NCI-H226 (cell line): ENCODE measurements at regions not wholly inside any gene's neighbourhood (a gene's known extent, or its start where the extent isn't known, plus 50 kb on each side); places are given as distances from the start of the nearest gene placed in this dataset.

Source experiments
- DNase-seq: peaks from one replicate; pipeline ENCODE4 v3.0.0-alpha.2; 2015

DNA sequence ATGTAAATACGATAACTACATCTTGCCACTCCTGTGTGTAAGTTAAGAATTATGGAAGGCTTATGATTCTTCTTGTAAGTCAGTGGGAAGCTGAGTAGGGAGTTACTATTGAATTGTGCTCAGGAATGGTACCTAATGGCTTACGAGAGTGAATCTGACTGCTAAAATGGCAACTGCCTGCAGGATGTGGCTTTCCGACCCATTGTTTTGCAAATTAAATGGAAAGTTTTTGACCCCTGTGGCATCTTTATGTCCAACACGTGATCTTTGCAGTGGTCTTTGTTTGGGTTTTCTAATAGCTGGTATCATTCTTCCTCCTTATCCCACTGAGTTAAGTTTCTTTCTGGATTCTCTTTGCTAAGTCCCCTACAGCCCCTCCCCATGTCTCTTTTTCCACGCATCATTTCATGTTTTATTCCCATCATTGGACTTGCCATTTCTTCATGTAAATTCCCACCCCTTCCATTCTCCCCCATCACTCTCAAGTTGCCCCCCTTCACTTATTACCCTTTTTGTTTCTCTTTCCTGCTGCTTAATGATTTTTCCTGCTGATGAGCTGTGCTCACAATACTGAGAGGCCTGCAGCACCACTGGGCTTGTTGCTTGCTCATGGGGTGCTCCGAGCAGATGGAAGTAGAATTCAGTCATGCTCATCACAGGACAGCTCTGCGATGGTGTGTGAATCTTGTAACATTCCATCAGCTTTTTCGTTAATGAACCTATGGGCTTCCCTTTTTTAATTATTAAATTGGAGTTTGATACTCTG lies 428.2 kb upstream of the IL12A start:
- no peak for DNase-seq

DNA sequence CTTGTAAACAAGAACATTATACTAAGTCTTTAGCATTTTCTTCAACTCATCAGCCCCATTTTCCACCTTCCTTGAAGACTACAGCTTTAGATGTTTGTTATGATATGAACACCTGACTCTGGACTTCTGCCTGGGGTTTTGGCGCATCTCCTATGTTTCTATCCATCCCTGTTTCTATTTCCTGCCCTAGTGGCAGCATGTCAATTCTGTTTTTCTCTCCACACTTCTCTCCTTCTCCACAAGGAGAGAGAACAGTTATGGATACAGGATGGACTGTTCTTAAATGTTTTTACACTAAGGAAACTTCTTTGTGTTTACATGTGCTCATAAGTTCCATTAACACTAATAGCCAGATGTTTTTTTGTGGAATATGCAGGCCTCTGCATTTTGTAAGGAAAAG lies 423.3 kb upstream of the IL12A start:
- DNase-seq: no peak

DNA sequence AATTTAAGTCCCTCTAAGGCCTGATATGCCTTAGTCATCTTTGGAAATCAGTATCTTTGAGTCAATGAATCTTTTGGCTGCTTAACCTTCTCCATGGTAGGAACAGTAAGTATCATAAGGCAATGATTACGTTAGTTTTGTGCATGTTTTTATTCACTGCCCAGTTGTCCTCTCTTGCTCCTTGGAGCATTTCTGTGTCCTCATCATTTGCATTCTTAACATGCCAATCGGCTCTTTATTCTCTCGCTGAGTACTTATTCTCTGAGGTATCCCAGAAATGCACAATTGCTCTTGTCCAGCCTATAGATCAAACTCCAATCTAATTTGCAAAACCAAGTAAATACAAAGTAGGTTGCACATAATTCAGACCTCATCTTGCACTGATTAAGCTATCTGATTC lies 405.0 kb upstream of the IL12A start:
- no peak for DNase-seq

DNA sequence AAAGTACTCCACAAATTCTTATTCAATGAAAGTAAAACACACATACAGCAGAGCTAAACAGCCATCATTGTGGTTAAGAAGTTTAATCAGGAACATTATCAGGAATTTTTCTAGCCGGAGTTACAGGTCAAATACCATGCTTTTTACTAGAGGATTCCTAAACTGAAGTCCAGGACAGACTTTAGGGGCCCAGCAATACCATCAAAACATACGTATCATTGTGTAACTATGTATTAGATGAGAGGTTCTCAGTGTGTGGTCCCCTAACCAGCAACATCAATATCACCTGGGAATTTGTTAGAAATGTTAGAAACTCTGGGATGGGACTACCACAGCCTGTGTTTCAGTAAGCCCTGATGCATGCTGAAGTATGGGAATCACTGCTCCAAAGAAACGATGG lies 404.2 kb upstream of the IL12A start:
- DNase-seq: no peak

DNA sequence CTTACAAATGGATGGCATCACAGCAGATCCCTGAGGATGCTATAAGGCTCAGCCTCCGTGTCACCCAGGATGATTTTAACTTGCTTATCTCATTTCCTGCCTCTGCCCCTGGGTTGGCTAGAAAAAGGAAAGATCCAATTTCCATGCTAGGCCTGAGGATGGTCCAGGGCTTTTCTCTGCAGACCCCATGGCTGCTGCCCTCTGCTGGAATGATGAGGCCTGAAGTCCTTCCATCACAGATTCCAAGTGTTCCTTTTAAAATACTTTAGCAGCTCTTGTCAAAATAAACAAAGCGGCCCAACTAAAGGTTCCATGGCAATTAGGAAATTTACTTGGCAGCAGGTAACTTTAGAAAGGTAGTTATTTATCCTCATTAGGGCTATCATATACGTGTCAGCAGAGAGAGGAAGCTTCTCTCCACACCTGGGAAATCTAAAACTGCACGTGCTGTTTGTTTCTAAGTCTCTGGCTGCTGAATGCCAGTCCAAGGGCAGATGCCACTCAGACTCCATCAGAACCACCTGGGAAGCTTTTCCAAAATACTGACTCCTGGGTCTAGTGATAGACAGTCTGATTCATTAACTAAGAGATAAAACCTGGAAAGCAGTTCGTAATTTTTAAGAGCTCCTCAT lies 401.9 kb upstream of the IL12A start:
- peak; percentile 44 for DNase-seq

DNA sequence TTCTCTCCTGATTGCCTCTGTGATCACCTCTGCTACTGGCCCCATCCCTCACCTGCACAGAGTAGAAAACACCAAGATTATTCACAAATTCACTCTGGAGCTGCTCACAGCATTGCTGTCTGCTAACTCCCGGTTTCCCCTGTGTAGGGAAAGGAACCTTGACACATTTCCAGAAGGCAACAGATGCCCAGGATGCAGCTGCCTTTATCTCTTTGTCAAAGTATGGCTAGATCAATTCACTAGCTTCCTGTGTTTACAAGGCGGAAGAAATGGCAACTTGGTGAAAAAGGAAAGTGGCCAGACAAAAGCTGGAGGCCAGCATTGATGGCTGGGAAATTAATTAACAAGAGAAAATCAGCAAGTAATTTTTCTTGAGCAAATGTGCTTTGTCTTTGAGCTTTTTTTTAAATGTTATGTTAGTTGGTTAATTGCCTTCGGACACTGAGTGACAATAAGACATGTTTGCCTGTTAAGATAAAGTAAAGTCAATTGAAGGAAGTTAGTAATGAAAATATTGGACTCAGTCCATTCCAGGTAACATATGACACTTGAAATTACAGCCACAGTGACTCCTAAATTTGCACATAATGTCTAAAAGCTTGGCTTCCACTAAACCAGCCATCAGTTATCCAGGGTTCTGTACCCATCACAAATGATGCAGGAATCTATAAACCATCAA lies 394.6 kb upstream of the IL12A start:
- DNase-seq: no peak

DNA sequence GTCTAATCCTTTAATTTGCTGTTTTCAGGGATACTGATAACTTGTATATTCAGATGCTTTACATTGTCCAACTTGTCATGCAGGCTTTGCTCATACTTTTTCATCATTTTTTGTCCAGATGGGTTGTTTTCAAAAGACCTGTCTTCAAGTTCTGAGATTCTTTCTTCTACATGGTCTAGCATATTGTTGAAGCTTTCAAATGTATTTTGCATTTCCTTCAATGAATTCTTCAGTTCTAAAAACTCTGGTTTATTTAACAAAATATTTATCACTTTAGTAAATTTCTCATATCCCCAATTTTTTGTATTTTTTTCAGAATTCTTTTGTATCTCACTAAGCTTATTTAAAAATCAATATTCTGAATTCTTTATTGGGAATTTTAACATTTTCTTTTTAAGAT lies 388.3 kb upstream of the IL12A start:
- DNase-seq: no peak

DNA sequence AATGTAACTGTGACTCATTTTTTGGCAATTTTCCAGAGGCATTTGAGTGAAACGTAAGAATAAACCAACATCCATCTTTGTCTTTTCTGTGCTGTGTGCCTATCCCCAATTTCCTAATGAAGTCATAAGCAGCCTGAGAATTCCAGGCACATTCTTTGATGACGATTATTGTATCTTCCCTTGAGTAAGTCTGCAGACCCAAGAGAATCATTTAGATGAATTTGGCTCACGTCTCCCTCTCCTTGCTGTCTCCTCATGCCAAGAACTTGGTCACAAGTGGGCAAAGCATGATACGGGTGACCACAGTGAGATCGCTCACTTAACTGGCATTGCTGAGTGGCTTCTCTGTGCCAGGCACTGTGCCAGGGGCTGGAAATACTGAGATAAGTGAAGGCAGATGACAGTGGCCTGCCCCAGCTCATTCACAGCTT lies 384.5 kb upstream of the IL12A start:
- DNase-seq: peak; percentile 61

DNA sequence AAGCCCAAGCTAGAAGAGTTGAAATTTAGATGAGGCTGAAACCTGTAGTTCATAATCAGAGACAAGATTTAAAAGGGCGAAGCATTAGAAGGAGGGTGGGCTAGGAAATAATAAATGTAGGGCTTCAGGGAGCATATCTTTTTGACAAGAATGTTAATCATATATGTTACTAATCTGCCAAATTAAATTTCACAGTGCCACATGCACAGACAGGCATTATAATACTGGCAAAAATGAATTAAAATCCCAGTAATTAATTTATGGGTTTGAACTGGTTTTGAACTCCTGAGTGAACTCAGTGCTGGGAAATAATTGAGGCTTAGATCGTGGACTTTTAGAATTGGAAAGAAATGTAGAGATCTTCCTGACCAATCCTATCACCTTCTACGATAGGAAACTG lies 383.5 kb upstream of the IL12A start:
- DNase-seq: no peak

DNA sequence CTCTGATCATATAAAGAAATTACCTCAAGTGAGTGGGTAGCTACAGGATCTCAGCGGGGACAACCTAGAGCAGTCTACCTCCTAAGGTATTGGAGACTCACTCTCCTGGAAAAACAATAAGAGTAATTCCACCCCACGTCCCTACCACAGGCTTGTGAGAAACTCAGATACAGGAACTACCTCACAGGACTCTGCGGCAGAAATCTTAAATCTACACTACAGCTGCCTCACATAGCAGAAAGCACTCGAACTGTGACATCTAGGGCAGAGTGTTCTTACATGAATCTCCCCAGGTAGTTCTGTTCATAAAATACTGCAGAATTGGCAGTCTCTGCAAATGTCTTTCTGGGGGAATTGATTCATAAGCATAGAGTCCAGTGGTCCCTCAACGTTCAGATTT lies 382.9 kb upstream of the IL12A start:
- no peak for DNase-seq

DNA sequence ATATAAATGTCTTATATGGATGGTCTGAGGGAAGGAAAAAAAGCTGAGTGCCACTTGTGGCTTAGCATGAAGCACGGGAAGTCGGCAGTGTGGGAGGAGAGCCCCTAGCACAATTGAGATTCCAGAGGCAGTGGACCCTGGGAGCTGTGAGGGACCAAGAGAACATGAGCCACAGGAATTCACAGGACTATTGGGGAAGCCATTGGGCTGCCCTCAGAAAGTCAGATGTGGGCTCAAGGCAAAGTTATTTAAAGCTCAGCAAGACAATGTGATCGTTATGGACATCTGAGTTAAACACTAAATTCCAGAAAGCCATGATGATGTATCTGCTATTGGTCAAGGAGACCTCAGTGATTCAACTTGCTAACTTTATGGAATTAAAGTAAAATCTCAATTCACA lies 380.8 kb upstream of the IL12A start:
- no peak for DNase-seq

DNA sequence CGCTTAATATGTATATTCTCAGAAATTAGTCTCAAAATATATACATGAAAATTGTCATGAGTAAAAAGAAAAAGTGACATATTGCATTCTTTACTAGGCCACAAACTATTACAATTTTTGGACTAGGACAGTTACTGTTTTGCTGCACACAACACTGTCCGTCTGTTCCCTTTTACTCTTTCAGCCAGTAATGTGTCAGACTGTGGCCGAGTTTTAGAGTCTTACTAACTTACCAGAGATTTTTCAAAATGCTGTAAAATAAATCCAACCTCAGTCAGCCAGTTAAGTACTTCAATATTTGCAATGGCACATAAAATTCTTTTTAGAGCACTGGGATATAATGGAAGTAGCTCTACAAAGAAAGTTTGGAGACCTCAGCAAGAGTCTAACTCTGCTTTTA lies 380.3 kb upstream of the IL12A start:
- no peak for DNase-seq

DNA sequence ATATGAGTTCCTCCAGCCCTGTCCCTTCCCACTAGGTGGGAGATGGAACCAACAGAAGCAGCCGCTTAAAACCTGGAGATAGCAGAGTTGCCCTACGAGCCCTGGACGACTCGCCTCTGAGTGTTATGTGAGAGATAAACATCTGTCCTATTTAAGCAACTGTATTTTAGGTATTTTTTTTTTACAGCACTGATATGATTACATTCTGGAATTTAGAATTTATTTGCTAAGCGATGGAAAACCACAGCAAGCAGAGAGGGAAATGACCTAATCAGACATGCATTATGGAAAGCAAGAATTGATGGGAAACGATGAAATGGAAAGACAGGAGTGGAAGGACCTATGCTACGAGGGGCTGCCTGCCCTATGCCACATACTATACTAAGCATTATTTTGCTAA lies 379.0 kb upstream of the IL12A start:
- DNase-seq: peak; percentile 47

DNA sequence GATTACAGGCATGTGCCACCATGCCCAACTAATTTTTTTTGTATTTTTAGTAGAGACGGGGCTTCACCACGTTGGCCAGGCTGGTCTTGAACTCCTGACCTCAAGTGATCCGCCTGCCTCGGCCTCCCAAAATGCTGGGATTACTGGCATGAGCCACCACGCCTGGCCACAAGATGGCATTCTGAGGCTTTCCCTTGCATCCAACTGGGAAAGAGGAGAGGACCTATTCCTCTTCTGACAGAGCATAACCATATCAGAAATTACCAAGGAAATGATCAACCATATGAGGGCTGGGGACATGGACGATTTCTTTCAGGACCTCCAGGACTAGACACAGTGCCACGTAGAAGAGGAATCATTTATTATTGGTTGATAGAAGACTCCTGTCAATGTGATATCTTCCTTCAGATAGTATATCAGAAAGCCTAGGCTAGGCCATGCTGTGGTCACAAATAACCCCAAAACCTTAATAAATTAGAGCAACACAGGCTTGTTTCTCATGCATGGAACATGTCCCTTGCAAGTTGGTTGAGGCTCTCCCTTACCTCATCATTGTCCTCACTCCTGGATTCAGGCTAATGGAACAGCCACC lies 372.3 kb upstream of the IL12A start:
- DNase-seq: peak; percentile 39

DNA sequence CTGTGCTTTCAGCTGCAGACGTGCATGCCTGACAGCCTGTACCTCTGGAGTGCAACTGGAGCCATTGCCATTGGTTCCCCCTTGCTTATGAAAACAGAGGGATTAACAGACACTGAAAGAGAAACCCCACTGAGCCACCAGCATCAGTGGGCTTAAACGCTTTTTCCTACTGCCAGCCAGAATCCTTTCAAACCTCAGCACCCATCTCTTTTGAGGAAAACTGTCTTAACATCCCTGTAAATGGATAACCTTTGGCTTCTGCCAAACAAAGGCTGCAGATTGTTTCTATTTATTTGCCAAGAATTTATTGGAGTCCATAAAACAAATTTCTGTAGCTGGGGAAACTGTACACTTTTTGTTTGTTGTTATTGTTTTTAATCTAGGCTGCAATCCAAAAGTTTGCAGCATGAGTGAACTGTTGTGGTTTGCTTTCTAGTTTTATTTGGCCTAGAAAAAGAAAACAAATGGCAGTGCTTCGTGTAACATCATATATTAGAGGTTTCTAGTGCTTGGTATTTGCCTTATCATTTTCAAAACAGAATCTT lies 369.2 kb upstream of the IL12A start:
- DNase-seq: peak; percentile 11

DNA sequence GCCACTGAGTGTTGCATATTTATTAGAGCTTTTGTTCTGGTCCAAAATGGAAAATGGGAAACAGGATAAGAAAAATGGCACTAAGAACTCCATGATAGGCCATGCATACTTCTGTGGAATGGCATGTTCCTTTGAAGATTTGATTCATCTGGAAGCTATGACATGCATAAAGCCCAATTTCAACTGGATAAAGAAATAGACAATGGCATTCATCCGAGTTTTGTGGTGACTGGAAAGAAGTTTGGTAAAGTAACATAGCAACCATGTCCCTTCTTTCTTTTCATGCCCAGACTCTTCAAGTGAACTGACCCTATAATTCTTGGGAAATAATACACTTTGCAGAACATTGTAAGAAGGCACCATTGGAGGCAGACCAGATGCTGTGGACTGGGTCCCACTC lies 368.4 kb upstream of the IL12A start:
- no peak for DNase-seq

DNA sequence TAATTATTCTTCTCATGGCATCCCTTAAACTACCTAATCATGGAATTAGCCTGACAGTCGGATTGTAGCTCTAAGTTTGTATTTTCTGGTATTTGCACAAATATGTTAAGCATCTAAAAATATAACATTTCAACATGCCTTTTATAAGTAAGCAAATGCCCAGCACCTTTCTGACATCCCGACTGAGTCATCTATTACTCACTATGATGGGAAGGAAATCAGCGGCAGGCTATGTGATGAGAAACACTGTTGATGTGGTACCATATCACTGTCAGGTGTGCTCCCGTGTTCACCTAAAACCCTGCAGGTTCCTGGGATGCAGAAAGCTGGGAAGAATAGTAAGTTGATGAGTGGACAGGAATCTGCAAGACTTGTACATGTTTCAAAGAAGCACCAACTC lies 367.8 kb upstream of the IL12A start:
- DNase-seq: peak; percentile 88

DNA sequence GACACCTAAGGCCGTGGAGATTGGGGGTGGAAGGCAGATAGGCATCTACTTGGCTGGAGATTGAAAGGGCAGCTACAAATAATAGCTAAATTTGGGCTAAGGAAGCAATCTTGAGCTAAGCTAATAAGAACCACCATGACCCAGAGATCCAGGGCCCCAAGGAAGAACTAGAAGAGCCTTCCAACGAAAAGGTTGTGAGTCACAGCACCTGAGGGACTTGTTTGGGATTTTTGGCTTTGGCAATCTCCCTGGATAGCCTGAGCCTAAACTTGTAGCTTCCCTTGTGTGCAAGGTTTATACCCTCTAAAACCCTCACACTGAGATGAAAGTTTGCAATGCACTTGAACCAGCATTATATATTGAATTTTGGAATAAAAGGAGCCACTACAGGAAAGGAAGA lies 364.0 kb upstream of the IL12A start:
- DNase-seq: no peak

DNA sequence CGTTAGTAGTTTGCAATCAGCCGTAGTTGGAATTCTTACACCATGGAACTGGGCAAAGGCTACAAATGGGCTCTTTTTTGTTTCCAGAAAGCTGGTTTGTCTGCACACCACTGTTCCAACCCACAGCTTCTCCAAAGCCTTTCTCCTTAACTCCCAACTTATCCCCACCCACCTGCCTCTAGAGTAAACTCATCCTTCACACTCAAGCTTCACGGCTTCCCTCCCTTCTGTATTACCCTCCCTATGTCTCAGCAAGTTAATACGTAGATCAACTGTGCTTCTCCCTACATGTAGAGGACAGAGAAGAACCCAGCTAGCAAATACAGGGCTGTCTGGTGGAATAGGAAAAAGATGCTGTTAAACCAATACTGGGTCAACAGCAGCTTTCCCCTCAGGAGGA lies 363.0 kb upstream of the IL12A start:
- no peak for DNase-seq

DNA sequence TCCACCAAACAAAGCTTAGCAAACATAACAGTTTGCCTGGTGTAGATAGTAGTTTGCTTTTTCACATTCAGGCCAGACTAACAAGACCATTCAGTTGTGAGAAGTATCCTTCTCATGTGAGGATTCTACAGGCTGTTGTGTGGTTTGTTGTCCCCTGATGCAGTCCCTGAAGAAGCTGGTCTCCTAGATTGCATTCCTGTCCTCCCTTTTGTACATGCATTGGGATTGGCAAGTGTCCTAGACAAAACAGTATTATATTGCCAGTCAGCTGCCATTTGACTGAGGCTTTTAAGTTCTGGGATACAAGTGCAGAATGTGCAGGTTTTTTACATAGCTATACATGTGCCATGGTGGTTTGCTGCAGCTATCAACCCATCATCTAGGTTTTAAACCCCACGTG lies 362.0 kb upstream of the IL12A start:
- no peak for DNase-seq

DNA sequence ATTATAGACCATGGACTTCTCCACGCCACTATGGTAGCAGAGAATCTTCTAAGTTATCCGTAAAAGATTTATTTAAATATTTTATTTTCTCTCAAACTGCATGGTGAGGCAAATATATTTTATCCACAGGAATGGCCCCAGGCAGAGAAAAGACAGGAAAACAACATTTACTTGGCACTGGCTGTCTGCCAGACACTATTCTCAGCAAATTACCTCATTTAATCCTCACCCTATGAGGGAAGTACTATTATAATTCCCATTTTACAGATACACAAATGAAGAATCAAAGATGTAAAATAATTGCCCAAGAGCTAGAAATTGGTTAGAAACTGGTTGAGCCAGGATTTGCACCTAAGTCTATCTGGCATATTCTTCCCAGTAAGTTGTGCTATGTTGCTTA lies 361.4 kb upstream of the IL12A start:
- peak; percentile 28 for DNase-seq

DNA sequence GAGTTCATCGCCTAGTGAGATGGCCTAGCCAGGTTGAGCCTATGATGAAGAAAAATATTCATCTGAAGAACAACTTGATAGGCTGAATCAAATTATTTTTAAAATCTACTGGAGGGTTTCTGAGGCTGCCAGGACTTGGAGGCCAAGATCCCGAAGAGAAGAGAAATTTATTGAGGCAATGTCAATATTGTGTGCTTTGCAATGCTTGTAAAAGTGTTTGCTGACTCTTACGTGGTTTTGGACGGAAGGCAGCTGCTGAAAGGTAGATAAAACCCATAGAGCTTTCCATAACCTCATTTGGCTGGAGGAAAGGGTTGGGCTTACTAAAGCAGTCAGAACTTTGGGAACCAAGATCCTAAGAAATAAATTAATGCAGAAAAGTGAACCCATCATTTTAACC lies 361.0 kb upstream of the IL12A start:
- no peak for DNase-seq

DNA sequence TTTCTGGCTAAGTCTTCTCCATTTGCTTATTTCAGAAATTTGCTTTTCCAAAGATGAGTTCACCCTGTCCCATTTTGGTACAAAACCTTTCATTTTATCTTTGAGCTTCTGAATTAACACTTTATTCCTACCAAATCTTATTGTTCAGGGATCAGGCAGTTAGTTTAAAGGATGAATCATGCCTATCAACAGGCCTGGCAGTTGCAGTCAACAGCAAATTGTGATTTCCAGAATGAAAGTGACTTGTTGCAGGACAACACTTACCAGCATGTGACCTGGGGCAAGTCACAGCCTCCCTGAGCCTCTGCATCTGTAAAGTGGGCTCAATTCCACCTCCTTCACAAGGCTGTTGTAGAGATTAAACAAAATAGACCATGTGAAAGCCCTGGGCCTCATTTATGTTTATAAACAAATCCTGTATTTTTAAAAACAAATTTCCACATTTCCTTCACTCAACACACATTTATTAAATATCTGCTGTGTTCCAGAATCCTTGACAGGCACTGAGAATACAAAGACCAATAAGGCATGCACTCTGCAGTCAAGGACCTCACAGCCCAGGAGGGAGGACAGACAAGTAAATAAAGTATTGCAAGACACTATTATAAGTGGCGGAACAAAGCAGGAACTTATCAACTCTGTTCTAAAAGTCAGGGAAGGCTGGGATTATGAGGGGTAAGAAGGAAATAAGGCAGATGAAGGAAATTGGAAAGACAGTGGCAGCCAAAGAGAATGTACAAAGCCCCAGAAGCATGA lies 359.1 kb upstream of the IL12A start:
- DNase-seq: no peak
